ENCODE measurements at regions not wholly inside any gene's neighbourhood (a gene's known extent, or its start where the extent isn't known, plus 50 kb on each side); places are given as distances from the start of the nearest gene placed in this dataset.

- H3K27me3 Mint-ChIP-seq (ENCODE audit: low read depth) = no peaks in the 10 kb centered on the region
- POLR2A ChIA-PET = no interaction called here
- TF ChIP-seq ZNF121 (CRISPR knock-in tag; IDR thresholded peaks at IDR 0.05) (no peak), NR2C2 (CRISPR knock-in tag; IDR thresholded peaks at IDR 0.05) (no peak), NR3C1 (CRISPR knock-in tag; conservative IDR thresholded peaks at IDR 0.05; ENCODE audit: low read depth) (no peak), MYBL2 (CRISPR knock-in tag; IDR thresholded peaks at IDR 0.05) (no peak), ARID4B (CRISPR knock-in tag; IDR thresholded peaks at IDR 0.05; ENCODE audit: borderline replicate concordance) (no peak), CDX4 (CRISPR knock-in tag; IDR thresholded peaks at IDR 0.05; ENCODE audit: borderline replicate concordance) (no peak), FOXP4 (CRISPR knock-in tag; IDR thresholded peaks at IDR 0.05) (no peak), ZNF512 (CRISPR knock-in tag; IDR thresholded peaks at IDR 0.05; ENCODE audit: borderline replicate concordance) (no peak), ZNF219 (CRISPR knock-in tag; IDR thresholded peaks at IDR 0.05; ENCODE audit: borderline replicate concordance) (no peak), ZBTB43 (CRISPR knock-in tag; IDR thresholded peaks at IDR 0.05) (no peak), RELA (CRISPR knock-in tag; IDR thresholded peaks at IDR 0.05; ENCODE audit: borderline replicate concordance) (no peak), ATF2 (CRISPR knock-in tag; IDR thresholded peaks at IDR 0.05; ENCODE audit: borderline replicate concordance, low read depth) (no peak), ZNF232 (CRISPR knock-in tag; IDR thresholded peaks at IDR 0.05) (no peak), EMX1 (CRISPR knock-in tag; IDR thresholded peaks at IDR 0.05) (no peak), GRHL2 (CRISPR knock-in tag; IDR thresholded peaks at IDR 0.05; ENCODE audit: insufficient replicate concordance, severe bottlenecking) (no peak)
- no peaks in the 10 kb centered on the region for H3K9me3 Mint-ChIP-seq
- no peak overlapping the region for H3K4me3 Mint-ChIP-seq
- DNase-seq (ENCODE audit: low spot score) (no peak), ATAC-seq (no peak)
- peaks cover 39% of the 10 kb centered on the region for H3K4me1 Mint-ChIP-seq
- CTCF ChIA-PET = no interaction called here
- no peaks in the 10 kb centered on the region for H3K36me3 Mint-ChIP-seq
- H3K27ac Mint-ChIP-seq = no peak overlapping the region; the same call in 1 of the 2 replicates
These were observed 344.3 kb upstream of the TBL1XR1 start for GRCh38 chr3:177541541-177541940.
